Neural cell (in vitro differentiated cells): ENCODE measurements at regions not wholly inside any gene's neighbourhood (a gene's known extent, or its start where the extent isn't known, plus 50 kb on each side); places are given as distances from the start of the nearest gene placed in this dataset.

Experiments used
- H2AFZ ChIP-seq: fragments of 200-600, 300-800 bp; sonication (generic), shearing (Covaris generic); 2 replicates; pipeline ENCODE4 v1.6.0; 2014; ENCODE audit warnings: low read depth, mild to moderate bottlenecking, antibody characterized with exemption, low read length, moderate library complexity
- H3F3A ChIP-seq: fragments of 200-600 bp; shearing (Covaris generic); 2 replicates; pipeline ENCODE4 v1.6.1; 2016; ENCODE audit warnings: mild to moderate bottlenecking, moderate library complexity, mixed read lengths, antibody characterized with exemption, low read length; ENCODE audit not compliant: insufficient read depth, poor library complexity, severe bottlenecking
- H3K27ac ChIP-seq: fragments of 200-600, 300-800 bp; sonication (generic), shearing (Covaris generic); 2 replicates; pipeline ENCODE4 v1.5.1; 2014; ENCODE audit warnings: mild to moderate bottlenecking, low read length, moderate library complexity
- H3K27me3 ChIP-seq: fragments of 300-800, 200-600 bp; sonication (generic), shearing (Covaris generic); 2 replicates; pipeline ENCODE4 v1.6.0; 2014; ENCODE audit warnings: mild to moderate bottlenecking, low read depth, low read length, moderate library complexity; ENCODE audit not compliant: insufficient read depth
- H3K36me3 ChIP-seq: fragments of 300-800, 200-600 bp; sonication (generic), shearing (Covaris generic); 2 replicates; pipeline ENCODE4 v1.5.1; 2014; ENCODE audit warnings: mild to moderate bottlenecking, antibody characterized with exemption, low read length, moderate library complexity; ENCODE audit not compliant: insufficient read depth
- H3K4me2 ChIP-seq: fragments of 300-800, 200-600 bp; sonication (generic), shearing (Covaris generic); 2 replicates; pipeline ENCODE4 v1.6.0; 2014; ENCODE audit warnings: mild to moderate bottlenecking, low read length
- H3K4me3 ChIP-seq: fragments of 300-800, 200-600 bp; sonication (generic), shearing (Covaris generic); 2 replicates; pipeline ENCODE4 v1.5.1; 2014; ENCODE audit warnings: mild to moderate bottlenecking, low read length, moderate library complexity
- H3K79me2 ChIP-seq: fragments of 200-600 bp; shearing (Covaris generic); replicated peaks from 2 replicates; pipeline ENCODE4 v1.6.0; 2014; ENCODE audit warnings: mild to moderate bottlenecking, low read length, moderate library complexity; ENCODE audit not compliant: insufficient read depth
- H3K9ac ChIP-seq: fragments of 300-800, 200-600 bp; sonication (generic), shearing (Covaris generic); 2 replicates; pipeline ENCODE4 v1.6.1; 2016; ENCODE audit warnings: mild to moderate bottlenecking, low read length, mixed read lengths
- H3K9me2 ChIP-seq: fragments of 200-600 bp; shearing (Covaris generic); 2 replicates; pipeline ENCODE4 v1.6.1; 2016; ENCODE audit warnings: mild to moderate bottlenecking, low read length, mixed read lengths; ENCODE audit not compliant: insufficient read depth
- H3K9me3 ChIP-seq: fragments of 200-600, 300-800 bp; sonication (generic), shearing (Covaris generic); 2 replicates; pipeline ENCODE4 v1.6.1; 2016; ENCODE audit warnings: mild to moderate bottlenecking, mixed run types, low read length, moderate library complexity, mixed read lengths
- H4K20me1 ChIP-seq: fragments of 200-600 bp; shearing (Covaris generic); 2 replicates; pipeline ENCODE4 v1.6.1; 2016; ENCODE audit warnings: mild to moderate bottlenecking, mixed run types; ENCODE audit not compliant: insufficient read depth
- CTCF ChIP-seq: fragments of 450-650 bp; IDR thresholded peaks from 2 replicates; pipeline ENCODE4 v1.5.1; 2014; ENCODE audit warnings: antibody characterized with exemption, mild to moderate bottlenecking, moderate library complexity; ENCODE audit not compliant: poor library complexity, severe bottlenecking
- EP300 ChIP-seq: fragments of 450-650 bp; conservative IDR thresholded peaks from 2 replicates; pipeline ENCODE4 v1.6.1; 2014; ENCODE audit warnings: antibody characterized with exemption, mild to moderate bottlenecking, moderate library complexity; ENCODE audit not compliant: poor library complexity, severe bottlenecking
- EZH2 ChIP-seq: fragments of 200-600, 300-800 bp; shearing (Covaris generic), sonication (generic); IDR thresholded peaks from 2 replicates; pipeline ENCODE4 v1.6.1; 2014; ENCODE audit warnings: antibody characterized with exemption, low read length, borderline replicate concordance, mild to moderate bottlenecking; ENCODE audit not compliant: insufficient read depth, poor library complexity, severe bottlenecking
- MXI1 ChIP-seq: fragments of 450-650 bp; conservative IDR thresholded peaks from 2 replicates; pipeline ENCODE4 v1.6.1; 2014; ENCODE audit warnings: antibody characterized with exemption, mild to moderate bottlenecking; ENCODE audit not compliant: poor library complexity, severe bottlenecking
- POLR2AphosphoS5 ChIP-seq: IDR thresholded peaks from 2 replicates; pipeline ENCODE4 v1.6.1; 2012
- RAD21 ChIP-seq: fragments of 450-650 bp; conservative IDR thresholded peaks from 2 replicates; pipeline ENCODE4 v1.6.1; 2014; ENCODE audit warnings: antibody characterized with exemption, mild to moderate bottlenecking, moderate library complexity
- REST ChIP-seq: IDR thresholded peaks from 2 replicates; pipeline ENCODE4 v1.6.1; 2012; ENCODE audit warnings: borderline replicate concordance
- SMC3 ChIP-seq: fragments of 450-650 bp; conservative IDR thresholded peaks from 2 replicates; pipeline ENCODE4 v1.6.1; 2014; ENCODE audit warnings: antibody characterized with exemption, mild to moderate bottlenecking, moderate library complexity; ENCODE audit not compliant: poor library complexity
- TAF1 ChIP-seq: IDR thresholded peaks from 2 replicates; pipeline ENCODE4 v1.6.1; 2012; ENCODE audit warnings: low read depth

GRCh38 chr1:118445156-118445555 lies 260.1 kb upstream of the SPAG17 start:
- Histone ChIP-seq H3K9me3 (no peaks in the 10 kb centered on the region), H3F3A (no peaks in the 10 kb centered on the region), H2AFZ (no peak overlapping the region), H3K9me2 (no peaks in the 10 kb centered on the region), H3K9ac (no peak overlapping the region), H3K4me2 (no peak overlapping the region), H3K27me3 (no peaks in the 10 kb centered on the region), H3K79me2 (no peaks in the 10 kb centered on the region), H3K36me3 (no peaks in the 10 kb centered on the region), H3K4me3 (no peak overlapping the region), H3K27ac (no peak overlapping the region), H4K20me1 (no peaks in the 10 kb centered on the region)
- TF ChIP-seq TAF1 (no peak), EZH2 (no peak), POLR2AphosphoS5 (no peak), REST (no peak)

GRCh38 chr1:118442214-118442613 lies 257.2 kb upstream of the SPAG17 start:
- Histone ChIP-seq H3K36me3 (no peaks in the 10 kb centered on the region), H2AFZ (no peak overlapping the region)

More at GRCh38 chr1:118442214-118442613, 257.2 kb upstream of the SPAG17 start:
- Histone ChIP-seq H3K9me3 (no peaks in the 10 kb centered on the region), H4K20me1 (no peaks in the 10 kb centered on the region), H3F3A (no peaks in the 10 kb centered on the region), H3K9ac (no peak overlapping the region), H3K4me2 (no peak overlapping the region), H3K4me3 (peak overlapping the region; percentile 12), H3K27me3 (no peaks in the 10 kb centered on the region), H3K79me2 (no peaks in the 10 kb centered on the region), H3K9me2 (no peaks in the 10 kb centered on the region), H3K27ac (peak overlapping the region; percentile 48)
- TF ChIP-seq EZH2 (no peak), SMC3 (no peak), RAD21 (no peak), EP300 (no peak), POLR2AphosphoS5 (no peak), TAF1 (no peak), MXI1 (no peak), REST (no peak), CTCF (no peak)
